Germinal center (tissue), 1 donor: ENCODE measurements at regions not wholly inside any gene's neighbourhood (a gene's known extent, or its start where the extent isn't known, plus 50 kb on each side); places are given as distances from the start of the nearest gene placed in this dataset.

Source experiments
- DNase-seq: peaks from one replicate; pipeline ENCODE4 v3.0.0; 2012; ENCODE audit warnings: mixed read lengths, low spot score

DNA sequence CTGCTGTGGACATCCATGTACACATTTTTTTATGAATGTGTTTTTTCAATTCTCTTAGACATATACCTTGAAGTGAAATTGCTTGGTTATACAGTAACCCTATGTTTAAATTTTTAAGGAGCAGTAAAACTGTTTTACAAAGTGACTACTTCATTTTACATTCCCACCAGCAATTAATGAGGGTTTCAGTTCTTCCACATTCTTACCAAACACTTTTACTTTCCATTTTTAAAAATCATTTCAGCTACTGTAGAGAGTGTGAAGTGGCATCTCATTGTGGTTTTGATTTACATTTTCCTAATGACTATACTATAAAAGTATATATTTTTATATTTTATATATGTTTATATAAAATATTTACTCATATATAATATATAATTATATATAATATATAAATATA is 1221.5 kb downstream of the PLA2G4A start:
- DNase-seq, result no peak

DNA sequence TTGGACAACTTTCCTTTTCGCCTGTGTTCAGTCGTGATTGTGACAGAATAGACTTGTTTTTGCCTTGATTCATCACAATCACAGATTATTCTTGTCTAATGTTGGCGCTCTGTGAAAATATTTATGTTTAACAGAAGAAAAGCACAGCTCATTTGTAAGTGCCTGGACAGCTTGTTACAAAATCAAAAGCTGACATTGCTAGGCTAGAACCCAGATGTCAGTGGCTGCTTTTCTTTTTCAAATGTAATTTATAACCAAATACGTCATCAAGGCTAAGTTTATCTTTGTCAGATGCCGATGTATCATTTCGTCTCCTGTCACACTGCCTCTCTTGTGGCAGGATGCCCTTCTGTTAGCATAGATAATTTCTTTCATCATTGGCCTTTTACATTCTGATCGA is 1227.3 kb downstream of the PLA2G4A start:
- no peak for DNase-seq

DNA sequence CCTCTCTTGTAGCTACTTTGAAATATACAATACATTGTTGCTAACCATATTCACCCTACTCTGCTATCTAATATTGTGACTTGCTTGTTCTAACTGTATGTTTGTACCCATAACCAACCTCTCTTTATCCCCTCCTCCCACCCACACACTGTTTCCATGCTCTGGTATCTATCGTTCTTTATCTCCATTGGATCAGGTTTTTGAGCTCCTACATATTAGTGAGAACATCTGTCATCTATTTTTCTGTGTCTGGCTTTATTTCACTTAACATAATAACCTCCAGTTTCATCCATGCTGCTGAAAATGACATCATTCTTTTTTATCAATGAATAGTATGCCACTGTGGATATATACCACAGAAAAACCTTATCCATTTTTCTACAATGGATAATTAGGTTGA is 1230.1 kb downstream of the PLA2G4A start:
- DNase-seq, result no peak

DNA sequence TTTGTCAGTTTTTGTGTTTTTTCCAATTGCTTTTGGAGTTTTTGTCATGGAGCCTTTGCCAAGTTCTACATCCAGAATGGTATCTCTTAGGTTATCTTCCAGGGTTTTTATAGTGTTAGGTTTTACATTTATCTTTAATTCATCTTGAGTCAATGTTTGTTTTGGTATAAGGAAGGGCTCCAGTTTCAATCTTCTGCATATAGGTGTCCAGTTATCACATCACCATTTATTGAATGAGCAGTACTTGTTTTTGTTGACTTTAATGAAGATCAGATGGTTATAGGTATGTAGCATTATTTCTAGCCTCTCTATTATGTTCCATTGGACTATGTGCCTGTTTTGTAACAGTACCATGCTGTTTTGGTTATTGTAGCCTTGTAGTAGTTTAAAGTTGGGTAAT is 1233.1 kb downstream of the PLA2G4A start:
- DNase-seq, result no peak

DNA sequence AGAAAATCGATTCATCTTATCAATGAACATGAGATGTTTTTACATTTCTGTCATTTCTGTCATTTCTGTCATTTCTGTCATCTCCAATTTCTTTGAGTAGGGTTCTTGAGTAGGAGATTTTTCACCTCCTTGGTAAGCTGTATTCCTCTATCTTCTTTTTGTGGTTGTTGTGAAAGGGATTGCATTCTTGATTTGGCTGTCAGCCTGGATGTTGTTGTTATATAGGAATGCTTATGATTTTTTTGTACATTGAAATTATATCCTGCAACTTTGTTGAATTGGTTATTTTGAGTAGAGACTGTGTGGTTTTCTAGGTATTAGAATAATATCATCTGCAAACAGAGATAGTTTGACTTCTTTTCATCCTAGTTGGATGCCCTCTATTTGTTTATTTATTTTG is 1233.7 kb downstream of the PLA2G4A start:
- DNase-seq, result no peak

DNA sequence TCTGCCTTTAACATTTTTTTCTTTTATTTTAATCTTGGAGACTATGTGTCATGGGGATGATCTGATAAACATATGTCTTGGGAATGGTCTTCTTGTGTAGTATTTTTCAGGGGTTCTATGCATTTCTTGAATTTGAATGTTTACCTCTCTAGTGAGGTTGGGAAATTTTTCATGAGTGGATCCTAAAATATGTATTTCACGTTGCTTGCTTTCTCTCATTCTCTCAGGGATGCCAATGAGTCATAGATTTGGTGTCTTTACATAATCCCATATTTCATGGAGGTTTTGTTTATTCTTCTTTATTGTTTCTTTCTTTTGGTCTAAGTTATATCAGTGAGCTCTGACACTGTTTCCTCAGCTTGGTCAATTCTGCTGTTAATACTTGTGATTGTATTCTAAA is 1237.2 kb downstream of the PLA2G4A start:
- DNase-seq, result no peak

DNA sequence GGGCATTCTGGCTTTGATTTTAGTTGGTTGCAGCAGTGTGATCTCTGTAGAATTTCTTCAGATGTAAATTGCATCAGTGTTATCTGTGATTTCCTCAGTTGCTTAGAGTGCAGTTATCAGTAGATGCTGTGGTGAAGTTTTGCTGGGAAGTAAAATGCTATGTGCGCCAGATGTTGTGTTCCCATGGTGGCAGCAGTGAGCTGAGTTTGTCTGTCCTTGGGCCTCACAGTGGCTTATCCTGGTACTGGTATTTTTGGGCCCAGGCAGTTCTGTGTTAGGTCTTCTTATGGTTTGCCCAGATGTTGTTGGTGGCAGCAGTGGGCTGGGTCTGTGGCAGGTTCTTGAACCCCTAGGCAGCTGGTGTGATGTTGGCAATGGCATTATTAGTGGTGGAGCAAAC is 1242.1 kb downstream of the PLA2G4A start:
- DNase-seq, result no peak

DNA sequence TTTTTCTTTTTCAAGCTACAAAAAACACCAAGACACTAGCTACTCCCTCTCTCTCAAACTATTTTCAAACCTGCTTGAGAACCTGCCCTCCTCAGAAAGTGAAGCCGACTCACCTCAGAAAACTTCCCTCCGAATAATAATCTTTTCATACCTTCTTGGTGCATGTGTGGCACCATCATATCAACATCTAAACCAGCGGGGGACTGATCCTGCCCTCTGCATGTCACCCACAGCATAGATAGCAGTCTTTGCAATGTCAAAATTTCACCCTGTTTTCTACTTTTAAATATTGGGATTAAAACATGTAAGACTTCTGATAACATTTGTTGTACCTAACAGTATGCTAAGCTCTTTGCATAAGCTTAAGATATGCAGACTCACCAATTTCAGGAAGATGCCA is 1260.3 kb downstream of the PLA2G4A start:
- no peak for DNase-seq

DNA sequence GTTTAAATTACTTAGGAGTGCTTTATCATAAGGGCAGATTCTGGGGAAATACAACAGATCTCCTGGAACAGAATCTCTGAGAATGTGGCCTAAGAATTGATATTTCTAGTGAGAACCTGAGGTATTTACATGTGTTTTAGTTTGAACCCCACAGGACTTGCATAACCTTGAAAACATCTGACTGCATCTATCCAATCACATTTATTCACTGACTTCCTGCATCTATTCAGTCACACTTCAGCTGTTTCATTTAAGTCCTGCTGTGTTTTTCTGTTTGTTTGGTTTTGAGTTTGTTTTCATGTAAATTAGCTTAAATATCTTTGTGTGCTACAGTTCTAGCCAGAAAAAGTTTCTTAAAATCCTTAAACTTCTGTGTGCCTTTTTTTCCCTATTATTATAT is 1260.7 kb downstream of the PLA2G4A start:
- no peak for DNase-seq

DNA sequence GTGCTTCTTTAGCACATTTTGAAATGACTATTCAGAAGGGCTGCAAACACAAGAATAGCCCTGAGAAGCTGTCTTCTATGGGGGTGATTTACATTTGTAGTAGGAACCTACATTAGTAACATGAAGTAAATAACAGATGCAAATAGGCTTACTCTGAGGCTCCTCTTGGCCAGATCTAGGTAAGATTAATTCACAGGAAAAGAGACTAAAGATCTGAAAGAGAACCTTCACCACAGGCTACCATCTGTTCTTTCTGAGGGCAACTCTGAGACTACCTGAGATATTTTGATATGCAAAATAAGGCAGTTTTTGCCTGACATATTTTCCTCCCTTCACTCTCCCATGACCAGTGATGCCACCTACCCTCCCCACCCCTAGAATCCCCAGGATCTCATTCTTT is 1267.8 kb downstream of the PLA2G4A start:
- no peak for DNase-seq

DNA sequence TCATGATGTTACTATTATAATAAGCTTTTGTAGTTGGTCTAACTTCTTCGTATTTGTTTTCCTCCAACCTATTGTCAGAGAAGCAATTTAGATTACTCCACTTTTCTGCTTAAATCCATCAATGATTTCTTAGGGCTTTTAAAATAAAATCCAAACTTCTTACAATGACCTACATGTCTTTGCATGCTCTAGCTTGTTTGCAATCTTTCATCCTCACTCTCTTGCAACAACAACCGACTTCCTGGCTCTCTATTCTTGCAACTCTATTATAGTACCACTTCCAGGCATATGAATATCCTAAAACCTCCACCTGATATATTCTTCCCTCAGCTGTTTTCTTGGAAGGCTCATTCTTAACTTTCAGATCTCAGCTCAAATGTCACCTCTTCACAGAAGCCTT is 1288.7 kb downstream of the PLA2G4A start:
- no peak for DNase-seq

DNA sequence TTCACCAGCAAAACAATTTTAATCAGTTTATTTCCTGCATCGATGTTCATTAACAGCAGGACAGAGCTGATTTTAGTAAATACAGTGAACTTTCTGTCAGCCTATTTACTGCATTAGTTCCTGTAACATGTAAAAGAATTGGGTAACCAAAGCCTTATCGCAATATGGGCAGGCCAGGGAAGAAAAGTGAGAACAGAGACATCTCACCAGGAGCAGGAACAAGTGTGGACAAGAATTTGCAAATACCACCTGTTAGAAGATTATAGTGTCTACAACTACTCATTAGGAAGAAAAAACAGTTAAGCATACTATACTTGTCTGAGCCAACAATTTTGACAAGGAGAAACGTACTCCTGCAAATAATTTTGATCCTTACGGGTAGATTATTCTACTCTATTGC is 1293.9 kb downstream of the PLA2G4A start:
- no peak for DNase-seq

DNA sequence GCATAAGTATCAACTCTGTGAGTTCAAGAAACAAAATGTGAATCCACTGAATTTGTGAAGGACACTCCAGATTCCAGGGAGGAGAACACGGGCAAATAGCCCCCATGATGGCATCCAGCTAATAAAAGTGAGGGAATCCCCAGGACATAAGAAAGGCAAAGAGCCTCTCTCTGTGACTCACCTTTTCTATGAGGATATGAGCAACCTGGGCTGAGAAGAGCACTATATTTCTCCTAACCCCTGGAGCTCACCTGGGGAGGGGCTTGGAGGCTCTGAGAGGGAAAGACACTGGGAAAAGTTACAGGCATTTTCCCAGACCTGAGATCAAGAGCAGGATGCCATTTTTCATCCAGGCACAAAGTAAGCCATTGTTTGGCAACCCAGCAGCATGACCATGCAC is 1298.8 kb downstream of the PLA2G4A start:
- DNase-seq, result no peak

DNA sequence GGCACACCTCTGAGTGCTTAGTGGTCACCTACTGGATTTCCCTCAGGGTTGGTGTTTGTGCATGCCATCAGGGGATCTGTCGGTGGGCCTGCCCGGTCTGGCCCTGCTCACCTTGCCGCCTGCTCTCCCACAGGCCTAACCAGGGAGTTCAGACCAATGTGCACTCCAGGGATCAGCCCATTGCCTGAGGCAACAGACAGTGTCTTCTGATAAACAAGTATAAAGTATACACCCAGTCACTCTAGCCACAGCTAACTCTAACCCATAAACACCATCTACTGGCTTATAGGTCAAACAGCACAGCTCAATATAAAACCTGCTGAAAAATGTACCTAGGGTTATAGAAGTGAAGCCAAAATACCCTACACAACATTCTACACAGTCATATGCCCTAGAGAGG is 1300.0 kb downstream of the PLA2G4A start:
- DNase-seq, result no peak

DNA sequence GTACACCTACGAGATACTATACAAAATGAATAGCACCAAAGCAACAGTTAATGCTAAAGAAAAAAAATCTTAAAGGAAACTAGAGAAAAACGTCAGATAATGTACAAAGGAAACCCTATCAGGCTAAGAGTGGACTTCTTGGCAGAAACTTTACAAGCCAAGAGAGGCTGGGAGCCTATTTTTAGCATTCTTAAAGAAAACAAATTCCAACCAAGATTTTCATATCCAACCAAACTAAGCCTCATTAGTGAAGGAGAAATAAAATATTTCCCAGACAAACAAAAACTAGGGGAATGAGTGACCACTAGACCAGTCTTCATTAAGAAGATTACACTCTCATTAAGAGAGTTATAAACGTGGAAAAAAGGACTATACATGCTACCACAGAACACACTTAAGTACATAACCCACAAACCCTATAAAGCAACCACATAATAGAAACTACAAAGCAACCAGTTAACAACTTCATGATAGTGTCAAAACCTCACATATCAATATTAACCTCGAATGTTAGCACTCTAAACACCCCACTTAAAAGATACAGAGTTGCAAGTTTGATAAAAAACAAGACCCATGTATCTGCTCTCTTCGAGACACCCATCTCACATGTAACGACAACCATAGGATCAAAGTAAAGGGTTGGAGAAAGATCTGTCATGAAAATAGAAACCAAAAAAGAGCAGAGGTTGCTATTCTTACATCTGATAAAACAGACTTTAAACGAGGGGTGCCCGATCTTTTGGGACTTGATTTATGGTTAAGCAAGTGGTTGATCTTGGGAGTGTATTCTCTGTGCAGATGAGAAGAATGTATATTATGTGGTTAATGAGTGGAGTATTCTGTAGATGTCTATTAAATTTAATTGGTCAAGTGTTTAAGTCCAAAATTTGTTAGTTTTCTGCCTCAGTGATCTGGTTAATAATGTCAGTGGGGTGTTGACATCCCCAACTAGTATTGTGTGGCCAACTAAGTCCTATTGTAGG is 1301.4 kb downstream of the PLA2G4A start:
- no peak for DNase-seq

DNA sequence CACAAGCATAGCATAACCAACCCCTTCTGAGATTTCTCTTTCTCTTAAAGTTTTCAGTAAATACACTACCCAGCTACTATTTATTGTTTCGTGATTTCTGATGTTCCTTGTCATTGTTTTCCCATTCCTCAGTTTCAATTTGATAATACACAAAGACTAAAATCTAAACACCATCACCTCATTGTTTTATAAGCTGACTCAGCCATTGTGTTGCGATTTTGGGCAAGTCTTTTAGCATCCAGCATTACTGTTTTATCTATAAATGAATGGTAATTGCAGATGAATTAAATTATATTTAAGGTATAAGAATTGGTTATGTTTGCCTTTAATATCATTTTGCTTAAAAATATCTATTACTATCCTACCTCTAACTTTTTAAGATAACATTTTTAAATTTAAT is 1308.5 kb downstream of the PLA2G4A start:
- no peak for DNase-seq

DNA sequence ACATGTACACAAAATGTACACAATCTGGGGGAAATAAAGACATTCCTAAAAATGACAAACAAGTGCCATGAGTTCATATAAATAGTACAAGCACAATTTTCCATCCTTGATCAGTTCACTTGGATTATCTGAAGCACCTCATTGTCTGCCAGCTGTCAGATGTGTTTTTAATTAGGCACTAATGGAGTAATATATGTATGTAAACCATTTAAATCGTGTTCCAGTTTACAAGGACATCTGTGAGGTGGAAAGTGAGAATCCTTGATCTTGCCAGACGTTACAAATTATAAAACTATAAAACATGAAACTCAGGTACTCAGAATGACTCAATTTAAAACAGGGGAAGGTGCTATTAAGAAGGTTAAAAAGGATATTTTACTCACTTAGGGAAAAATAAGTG is 1312.2 kb downstream of the PLA2G4A start:
- no peak for DNase-seq

DNA sequence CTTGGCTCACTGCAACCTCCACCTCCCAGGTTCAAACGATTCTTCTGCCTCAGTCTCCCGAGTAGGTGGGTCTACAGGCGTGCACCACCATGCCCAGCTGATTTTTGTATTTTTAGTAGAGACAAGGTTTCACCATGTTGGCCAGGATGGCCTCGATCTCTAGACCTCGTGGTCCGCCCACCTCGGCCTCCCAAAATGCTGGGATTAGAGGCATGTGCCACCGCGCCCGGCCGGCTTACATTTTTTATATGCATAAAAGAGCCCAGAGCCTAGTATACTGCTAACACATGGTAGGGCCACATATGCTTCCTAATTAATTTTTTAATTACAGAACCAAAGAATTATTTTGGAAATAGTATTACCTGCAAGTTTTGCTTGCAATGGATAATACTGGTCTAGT is 1325.4 kb downstream of the PLA2G4A start:
- no peak for DNase-seq

DNA sequence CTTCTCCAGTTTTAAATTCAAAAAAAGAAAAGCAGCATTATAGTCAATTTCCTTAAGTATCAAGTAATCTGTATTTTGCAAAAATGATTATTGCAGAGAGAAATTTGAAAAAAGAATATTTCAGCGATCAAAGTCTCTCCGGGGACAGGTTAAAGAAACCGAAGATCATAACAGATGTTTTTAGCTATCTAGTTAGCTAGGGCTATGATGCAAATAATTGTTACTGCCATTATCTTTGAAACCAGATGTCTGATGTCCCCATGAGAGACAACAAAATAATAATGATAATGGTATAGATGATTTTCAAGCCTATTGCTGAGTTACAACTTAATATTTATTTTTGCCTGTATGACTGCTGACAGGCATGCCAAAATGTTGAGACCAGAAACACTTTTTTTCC is 1326.0 kb downstream of the PLA2G4A start:
- no peak for DNase-seq

DNA sequence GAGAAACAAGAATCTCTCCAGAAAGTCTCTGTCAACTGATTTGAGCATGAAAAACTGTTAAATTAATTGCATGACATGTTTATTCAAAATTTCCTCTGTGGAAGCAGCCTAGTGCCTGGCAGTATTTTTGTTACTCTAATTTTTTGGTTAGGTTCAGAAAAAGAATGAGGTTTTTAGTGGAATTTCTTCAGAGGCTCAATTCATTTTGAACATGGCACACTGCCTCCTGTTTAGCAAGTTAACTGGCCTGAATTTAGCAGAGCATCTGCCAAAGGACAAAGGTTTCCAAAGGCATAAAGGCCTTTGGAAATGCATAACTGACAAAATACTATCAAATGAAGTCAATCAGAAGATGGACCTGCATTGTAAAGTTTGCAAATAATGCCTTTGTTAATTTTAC is 1326.5 kb downstream of the PLA2G4A start:
- no peak for DNase-seq

DNA sequence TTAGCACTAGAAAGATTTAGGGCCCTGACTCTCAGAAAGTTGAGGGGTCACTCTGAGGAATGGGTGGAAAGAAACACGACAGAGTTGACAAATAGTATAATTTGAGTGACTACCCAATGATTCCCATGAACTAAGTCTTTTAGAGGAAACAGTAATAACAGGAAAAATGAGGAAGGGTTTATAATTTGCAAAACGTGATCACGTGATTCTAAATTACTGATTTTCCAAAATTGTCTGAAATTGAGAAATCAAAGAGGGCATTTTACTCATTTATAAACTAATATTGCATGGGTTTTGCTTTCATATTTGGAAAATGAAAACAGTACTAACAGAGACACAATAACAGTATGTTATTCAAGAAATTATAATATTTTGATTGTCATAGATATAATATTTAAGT is 1335.7 kb downstream of the PLA2G4A start:
- DNase-seq, result no peak

DNA sequence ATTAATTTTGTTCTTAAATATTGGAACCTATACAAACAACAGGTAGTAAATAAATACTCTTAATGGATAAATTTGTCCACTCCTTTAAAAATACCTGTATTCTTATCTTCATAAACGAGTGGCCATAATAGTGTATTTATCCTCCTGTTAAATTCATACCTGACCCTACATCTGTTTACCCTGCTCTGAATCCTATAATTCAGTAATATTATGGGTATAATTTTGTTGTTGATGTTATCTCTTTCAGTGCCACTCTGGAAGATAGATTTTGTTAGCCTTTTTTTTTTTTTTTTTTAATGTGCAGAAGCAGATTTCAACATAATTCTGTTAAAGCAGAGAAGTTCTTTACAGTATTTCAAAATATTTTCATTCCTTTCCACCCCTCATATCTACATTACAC is 1337.9 kb downstream of the PLA2G4A start:
- no peak for DNase-seq

DNA sequence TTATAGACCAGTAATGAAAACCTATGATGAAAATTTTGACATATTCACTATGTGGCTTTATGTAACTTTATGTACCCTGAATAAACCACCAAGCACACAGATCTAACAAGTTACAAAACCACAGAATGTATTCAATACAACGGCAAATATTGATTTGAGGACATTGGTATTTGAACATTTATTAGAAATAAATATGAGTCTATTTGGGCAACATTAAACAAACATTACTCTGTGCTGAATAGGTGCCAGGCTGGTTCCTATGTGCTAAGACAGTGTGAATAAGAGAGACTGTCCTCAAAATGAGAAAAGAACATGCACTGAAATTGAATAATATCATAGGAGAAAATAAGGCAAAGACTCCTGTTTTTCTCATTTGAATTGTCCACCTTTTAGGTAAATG is 1341.2 kb downstream of the PLA2G4A start:
- no peak for DNase-seq

DNA sequence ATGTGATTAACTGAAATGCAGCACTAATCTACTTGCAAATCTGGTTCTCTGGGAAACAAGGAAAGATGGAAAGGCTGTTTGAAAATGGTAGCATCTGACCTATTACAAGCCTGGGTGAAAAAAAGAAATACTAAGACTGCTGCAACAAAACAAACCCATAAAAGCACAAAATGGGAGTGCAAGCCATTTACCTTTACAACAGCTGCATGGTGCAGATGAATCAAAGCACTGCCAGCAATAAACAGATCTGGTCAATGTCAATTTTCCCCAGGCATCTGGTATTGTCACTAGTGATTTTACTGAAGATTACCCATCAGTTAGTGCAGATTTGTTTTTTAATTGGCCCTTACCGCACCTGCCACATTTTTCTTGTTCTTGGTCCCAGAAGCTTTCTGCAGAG is 1341.7 kb downstream of the PLA2G4A start:
- no peak for DNase-seq
